Thyroid gland (tissue), 4 donors: ENCODE measurements at regions not wholly inside any gene's neighbourhood (a gene's known extent, or its start where the extent isn't known, plus 50 kb on each side); places are given as distances from the start of the nearest gene placed in this dataset.

Experiments used
- DNase-seq, 2 donors: peaks; one replicate each; pipeline ENCODE4 v3.0.0-alpha.2; 2019
- H3K27ac ChIP-seq, 3 donors: fragments of 200-600 bp; sonication (generic); 1 replicate in 2 of 3; 2 replicates in 1 of 3; pipeline ENCODE4 v1.5.1; 2016 to 2019; ENCODE audit warnings: mild to moderate bottlenecking in 1 of 3, moderate library complexity in 1 of 3
- H3K27me3 ChIP-seq: fragments of 200-600 bp; sonication (generic); one replicate; pipeline ENCODE4 v1.5.1; 2019
- H3K36me3 ChIP-seq, 2 donors: fragments of 200-600 bp; sonication (generic); one replicate each; pipeline ENCODE4 v1.5.1; 2016 to 2019
- H3K4me1 ChIP-seq, 2 donors: fragments of 200-600 bp; sonication (generic); one replicate each; pipeline ENCODE4 v1.5.1; 2017 to 2019
- H3K4me3 ChIP-seq, 3 donors: fragments of 200-600 bp; sonication (generic); replicated peaks in 1 of 3; 1 replicate in 2 of 3; 2 replicates in 1 of 3; pipeline ENCODE4 v1.5.1; 2016; ENCODE audit warnings: mild to moderate bottlenecking in 1 of 3
- H3K9me3 ChIP-seq: fragments of 200-600 bp; sonication (generic); one replicate; pipeline ENCODE4 v1.5.1; 2017
- CTCF ChIP-seq, 6 experiments: fragments of 200-600 bp in 3 of 6; fragments of 450-650 bp in 3 of 6; sonication (generic) in 3 of 6; IDR thresholded peaks; one replicate each; pipeline ENCODE4 v1.5.1; 2016 to 2019; ENCODE audit warnings: antibody characterized with exemption in 6 of 6, mild to moderate bottlenecking in 2 of 6, inconsistent platforms in 1 of 6, moderate library complexity in 1 of 6
- POLR2A ChIP-seq, 2 donors: fragments of 450-650 bp; IDR thresholded peaks; one replicate each; pipeline ENCODE4 v1.6.1; 2017; ENCODE audit warnings: antibody characterized with exemption in 2 of 2, mild to moderate bottlenecking in 2 of 2, moderate library complexity in 1 of 2
- WGBS, 2 donors: methylation state at CpG; one replicate each; pipeline ENCODE4 v1.1.5; 2017; 5-methylcytosine and 5-hydroxymethylcytosine counted together
- intact Hi-C: fragments of 100-400 bp; cut with DNase I; formaldehyde crosslinking; loops from one replicate; pipeline ENCODE4 v1.15.1; 2023

- Histone ChIP-seq H3K36me3 (no peaks in the 10 kb centered on the region), H3K9me3 (no peaks in the 10 kb centered on the region), H3K4me1 (peaks cover 0 to 7% of the 10 kb centered on the region in 2 donors), H3K27me3 (no peaks in the 10 kb centered on the region), H3K27ac (no peak overlapping the region), H3K4me3 (no peak overlapping the region)
- intact Hi-C loops = no loop called here
- 65 to 79% methylated on average over 1 of the region's 1 CpG for WGBS, 2 donors
- TF ChIP-seq POLR2A (IDR thresholded peaks at IDR 0.05) (no peak), CTCF (IDR thresholded peaks at IDR 0.05) (no peak)
- DNase-seq = no peak
These were observed 190.3 kb upstream of the PCSK2 start for GRCh38 chr20:17036541-17036940.

GRCh38 chr20:17042122-17042521 lies 184.7 kb upstream of the PCSK2 start:
- Histone ChIP-seq H3K27me3 (no peaks in the 10 kb centered on the region), H3K4me1 (peaks cover 14 to 36% of the 10 kb centered on the region in 2 donors), H3K4me3 (no peak overlapping the region), H3K36me3 (no peaks in the 10 kb centered on the region), H3K27ac (peak overlapping the region; percentile 65 to 82 (median 78)), H3K9me3 (no peaks in the 10 kb centered on the region)
- TF ChIP-seq POLR2A (IDR thresholded peaks at IDR 0.05) (no peak), CTCF (IDR thresholded peaks at IDR 0.05) (no peak)
- intact Hi-C loops = no loop called here
- no peak for DNase-seq
- WGBS, 2 donors = 87 to 97% methylated on average over 1 of the region's 1 CpG

GRCh38 chr20:17043323-17043722 lies 183.5 kb upstream of the PCSK2 start:
- 39 to 54% methylated on average over 5 of the region's 5 CpGs for WGBS, 2 donors
- peaks cover 14 to 36% of the 10 kb centered on the region in 2 donors for H3K4me1 ChIP-seq

GRCh38 chr20:17044891-17045290 lies 181.9 kb upstream of the PCSK2 start:
- intact Hi-C loops = no loop called here
- 78 to 92% methylated on average over 3 of the region's 3 CpGs for WGBS, 2 donors
- Histone ChIP-seq H3K27me3 (no peaks in the 10 kb centered on the region), H3K9me3 (no peaks in the 10 kb centered on the region), H3K27ac (no peak overlapping the region), H3K4me1 (peaks cover 14 to 36% of the 10 kb centered on the region in 2 donors), H3K36me3 (no peaks in the 10 kb centered on the region), H3K4me3 (no peak overlapping the region)
- TF ChIP-seq CTCF (IDR thresholded peaks at IDR 0.05) = no peak
- TF ChIP-seq POLR2A (IDR thresholded peaks at IDR 0.05) = no peak
- no peak for DNase-seq

More at GRCh38 chr20:17043323-17043722, 183.5 kb upstream of the PCSK2 start:
- Histone ChIP-seq H3K27me3 (no peaks in the 10 kb centered on the region), H3K36me3 (no peaks in the 10 kb centered on the region), H3K9me3 (no peaks in the 10 kb centered on the region), H3K4me3 (no peak overlapping the region), H3K27ac (peak overlapping the region; percentile 78 to 85 (median 82))
- TF ChIP-seq CTCF (IDR thresholded peaks at IDR 0.05) (peak in 3 of 6 experiments; percentile 19 to 45 (median 38)), POLR2A (IDR thresholded peaks at IDR 0.05) (no peak)
- intact Hi-C loops = no loop called here
- no peak for DNase-seq

GRCh38 chr20:17059465-17059864 lies 167.4 kb upstream of the PCSK2 start:
- peak; percentile 59 to 61 for DNase-seq
- TF ChIP-seq CTCF (IDR thresholded peaks at IDR 0.05) (no peak), POLR2A (IDR thresholded peaks at IDR 0.05) (no peak)
- Histone ChIP-seq H3K27ac (no peak overlapping the region), H3K27me3 (no peaks in the 10 kb centered on the region), H3K36me3 (no peaks in the 10 kb centered on the region), H3K4me3 (no peak overlapping the region), H3K4me1 (peaks cover 8 to 11% of the 10 kb centered on the region in 2 donors), H3K9me3 (no peaks in the 10 kb centered on the region)
- 17 to 42% methylated on average over 6 to 7 of the region's 7 CpGs for WGBS, 2 donors
- intact Hi-C loops = no loop called here
